ENCODE measurements at regions not wholly inside any gene's neighbourhood (a gene's known extent, or its start where the extent isn't known, plus 50 kb on each side); places are given as distances from the start of the nearest gene placed in this dataset.

DNA sequence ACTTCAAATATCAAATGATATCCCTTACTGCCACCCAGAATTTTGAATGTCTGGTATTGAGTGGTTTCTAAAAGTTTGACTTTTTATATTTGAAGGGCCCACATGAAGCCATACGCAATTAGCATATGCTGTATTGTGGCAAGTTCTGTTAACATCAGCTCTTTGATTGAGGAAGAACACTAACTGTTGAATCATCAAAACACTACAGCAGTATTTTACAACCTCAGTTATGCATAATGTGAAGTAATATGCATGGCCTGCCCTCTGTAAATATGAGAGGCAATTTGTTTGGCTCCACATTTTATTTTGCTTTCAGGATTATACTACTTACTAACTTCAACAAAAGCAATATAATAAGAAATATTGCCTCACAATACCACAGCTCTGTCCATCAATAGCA is 62.2 kb upstream of the DMD start:
- TF ChIP-seq YY1 (IDR thresholded peaks at IDR 0.05; ENCODE audit: low read depth, low read length) (no peak), JUNB (IDR thresholded peaks at IDR 0.05) (no peak), POLR2A (IDR thresholded peaks at IDR 0.05; ENCODE audit: low read depth, low read length) (no peak), ZNF274 (IDR thresholded peaks at IDR 0.05; ENCODE audit: insufficient read depth, insufficient read length) (no peak), STAT3 (IDR thresholded peaks at IDR 0.05; ENCODE audit: low read depth, low read length) (no peak), NR2C2 (IDR thresholded peaks at IDR 0.05; ENCODE audit: borderline replicate concordance, control insufficient read depth, insufficient read length, low read depth) (no peak), BMI1 (IDR thresholded peaks at IDR 0.05; ENCODE audit: borderline replicate concordance) (no peak), POLR2AphosphoS5 (IDR thresholded peaks at IDR 0.05; ENCODE audit: low read length) (no peak), ZZZ3 (IDR thresholded peaks at IDR 0.05; ENCODE audit: control insufficient read depth, insufficient read length, low read depth) (no peak), RAD21 (IDR thresholded peaks at IDR 0.05; ENCODE audit: insufficient read depth, low read depth, low read length) (no peak)
- TF ChIP-seq, protein P1, sequence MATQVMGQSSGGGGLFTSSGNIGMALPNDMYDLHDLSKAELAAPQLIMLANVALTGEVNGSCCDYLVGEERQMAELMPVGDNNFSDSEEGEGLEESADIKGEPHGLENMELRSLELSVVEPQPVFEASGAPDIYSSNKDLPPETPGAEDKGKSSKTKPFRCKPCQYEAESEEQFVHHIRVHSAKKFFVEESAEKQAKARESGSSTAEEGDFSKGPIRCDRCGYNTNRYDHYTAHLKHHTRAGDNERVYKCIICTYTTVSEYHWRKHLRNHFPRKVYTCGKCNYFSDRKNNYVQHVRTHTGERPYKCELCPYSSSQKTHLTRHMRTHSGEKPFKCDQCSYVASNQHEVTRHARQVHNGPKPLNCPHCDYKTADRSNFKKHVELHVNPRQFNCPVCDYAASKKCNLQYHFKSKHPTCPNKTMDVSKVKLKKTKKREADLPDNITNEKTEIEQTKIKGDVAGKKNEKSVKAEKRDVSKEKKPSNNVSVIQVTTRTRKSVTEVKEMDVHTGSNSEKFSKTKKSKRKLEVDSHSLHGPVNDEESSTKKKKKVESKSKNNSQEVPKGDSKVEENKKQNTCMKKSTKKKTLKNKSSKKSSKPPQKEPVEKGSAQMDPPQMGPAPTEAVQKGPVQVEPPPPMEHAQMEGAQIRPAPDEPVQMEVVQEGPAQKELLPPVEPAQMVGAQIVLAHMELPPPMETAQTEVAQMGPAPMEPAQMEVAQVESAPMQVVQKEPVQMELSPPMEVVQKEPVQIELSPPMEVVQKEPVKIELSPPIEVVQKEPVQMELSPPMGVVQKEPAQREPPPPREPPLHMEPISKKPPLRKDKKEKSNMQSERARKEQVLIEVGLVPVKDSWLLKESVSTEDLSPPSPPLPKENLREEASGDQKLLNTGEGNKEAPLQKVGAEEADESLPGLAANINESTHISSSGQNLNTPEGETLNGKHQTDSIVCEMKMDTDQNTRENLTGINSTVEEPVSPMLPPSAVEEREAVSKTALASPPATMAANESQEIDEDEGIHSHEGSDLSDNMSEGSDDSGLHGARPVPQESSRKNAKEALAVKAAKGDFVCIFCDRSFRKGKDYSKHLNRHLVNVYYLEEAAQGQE (IDR thresholded peaks at IDR 0.05; ENCODE audit: low read depth, low read length) = no peak
- TF ChIP-seq, protein P2, sequence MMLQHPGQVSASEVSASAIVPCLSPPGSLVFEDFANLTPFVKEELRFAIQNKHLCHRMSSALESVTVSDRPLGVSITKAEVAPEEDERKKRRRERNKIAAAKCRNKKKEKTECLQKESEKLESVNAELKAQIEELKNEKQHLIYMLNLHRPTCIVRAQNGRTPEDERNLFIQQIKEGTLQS (IDR thresholded peaks at IDR 0.05; ENCODE audit: borderline replicate concordance, extremely low read depth, low read depth, low read length) = no peak
- TF ChIP-seq, protein P3, sequence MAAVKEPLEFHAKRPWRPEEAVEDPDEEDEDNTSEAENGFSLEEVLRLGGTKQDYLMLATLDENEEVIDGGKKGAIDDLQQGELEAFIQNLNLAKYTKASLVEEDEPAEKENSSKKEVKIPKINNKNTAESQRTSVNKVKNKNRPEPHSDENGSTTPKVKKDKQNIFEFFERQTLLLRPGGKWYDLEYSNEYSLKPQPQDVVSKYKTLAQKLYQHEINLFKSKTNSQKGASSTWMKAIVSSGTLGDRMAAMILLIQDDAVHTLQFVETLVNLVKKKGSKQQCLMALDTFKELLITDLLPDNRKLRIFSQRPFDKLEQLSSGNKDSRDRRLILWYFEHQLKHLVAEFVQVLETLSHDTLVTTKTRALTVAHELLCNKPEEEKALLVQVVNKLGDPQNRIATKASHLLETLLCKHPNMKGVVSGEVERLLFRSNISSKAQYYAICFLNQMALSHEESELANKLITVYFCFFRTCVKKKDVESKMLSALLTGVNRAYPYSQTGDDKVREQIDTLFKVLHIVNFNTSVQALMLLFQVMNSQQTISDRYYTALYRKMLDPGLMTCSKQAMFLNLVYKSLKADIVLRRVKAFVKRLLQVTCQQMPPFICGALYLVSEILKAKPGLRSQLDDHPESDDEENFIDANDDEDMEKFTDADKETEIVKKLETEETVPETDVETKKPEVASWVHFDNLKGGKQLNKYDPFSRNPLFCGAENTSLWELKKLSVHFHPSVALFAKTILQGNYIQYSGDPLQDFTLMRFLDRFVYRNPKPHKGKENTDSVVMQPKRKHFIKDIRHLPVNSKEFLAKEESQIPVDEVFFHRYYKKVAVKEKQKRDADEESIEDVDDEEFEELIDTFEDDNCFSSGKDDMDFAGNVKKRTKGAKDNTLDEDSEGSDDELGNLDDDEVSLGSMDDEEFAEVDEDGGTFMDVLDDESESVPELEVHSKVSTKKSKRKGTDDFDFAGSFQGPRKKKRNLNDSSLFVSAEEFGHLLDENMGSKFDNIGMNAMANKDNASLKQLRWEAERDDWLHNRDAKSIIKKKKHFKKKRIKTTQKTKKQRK (IDR thresholded peaks at IDR 0.05; ENCODE audit: low read depth, low read length) = no peak
